GM10266 (cell line): ENCODE measurements at regions not wholly inside any gene's neighbourhood (a gene's known extent, or its start where the extent isn't known, plus 50 kb on each side); places are given as distances from the start of the nearest gene placed in this dataset.

ENCODE experiments used
- DNase-seq: peaks from one replicate; pipeline ENCODE4 v3.0.0; 2012; ENCODE audit errors: extremely low spot score
- TF ChIP-seq, protein P1 (sequence below): IDR thresholded peaks from 2 replicates; pipeline ENCODE4 v1.5.1; 2012; ENCODE audit warnings: mild to moderate bottlenecking, low read depth; ENCODE audit not compliant: control insufficient read depth, insufficient read depth; ENCODE audit errors: missing control alignments

DNA sequence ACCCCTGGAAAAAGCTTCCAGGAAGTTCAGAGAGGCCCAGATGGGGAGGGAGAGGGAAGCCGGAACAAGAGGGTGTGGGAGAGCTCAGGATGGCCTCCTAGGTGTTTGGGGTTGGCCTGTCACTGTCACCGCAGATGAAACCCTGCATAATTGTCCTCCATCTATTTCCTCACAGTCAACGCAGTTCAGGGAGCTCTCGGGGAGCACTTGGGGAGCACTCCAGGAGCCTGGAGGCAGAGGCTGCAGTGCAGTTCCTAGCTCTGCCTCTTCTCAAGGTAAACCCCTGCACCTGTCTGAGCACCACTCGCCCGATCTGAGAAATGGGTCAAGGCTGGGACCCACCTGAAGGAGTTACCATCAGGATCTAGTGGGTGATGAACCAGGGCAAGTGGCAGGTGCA lies 194.6 kb upstream of the LHX5 start:
- no peak for DNase-seq
- TF ChIP-seq, protein P1, sequence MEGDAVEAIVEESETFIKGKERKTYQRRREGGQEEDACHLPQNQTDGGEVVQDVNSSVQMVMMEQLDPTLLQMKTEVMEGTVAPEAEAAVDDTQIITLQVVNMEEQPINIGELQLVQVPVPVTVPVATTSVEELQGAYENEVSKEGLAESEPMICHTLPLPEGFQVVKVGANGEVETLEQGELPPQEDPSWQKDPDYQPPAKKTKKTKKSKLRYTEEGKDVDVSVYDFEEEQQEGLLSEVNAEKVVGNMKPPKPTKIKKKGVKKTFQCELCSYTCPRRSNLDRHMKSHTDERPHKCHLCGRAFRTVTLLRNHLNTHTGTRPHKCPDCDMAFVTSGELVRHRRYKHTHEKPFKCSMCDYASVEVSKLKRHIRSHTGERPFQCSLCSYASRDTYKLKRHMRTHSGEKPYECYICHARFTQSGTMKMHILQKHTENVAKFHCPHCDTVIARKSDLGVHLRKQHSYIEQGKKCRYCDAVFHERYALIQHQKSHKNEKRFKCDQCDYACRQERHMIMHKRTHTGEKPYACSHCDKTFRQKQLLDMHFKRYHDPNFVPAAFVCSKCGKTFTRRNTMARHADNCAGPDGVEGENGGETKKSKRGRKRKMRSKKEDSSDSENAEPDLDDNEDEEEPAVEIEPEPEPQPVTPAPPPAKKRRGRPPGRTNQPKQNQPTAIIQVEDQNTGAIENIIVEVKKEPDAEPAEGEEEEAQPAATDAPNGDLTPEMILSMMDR = no peak

DNA sequence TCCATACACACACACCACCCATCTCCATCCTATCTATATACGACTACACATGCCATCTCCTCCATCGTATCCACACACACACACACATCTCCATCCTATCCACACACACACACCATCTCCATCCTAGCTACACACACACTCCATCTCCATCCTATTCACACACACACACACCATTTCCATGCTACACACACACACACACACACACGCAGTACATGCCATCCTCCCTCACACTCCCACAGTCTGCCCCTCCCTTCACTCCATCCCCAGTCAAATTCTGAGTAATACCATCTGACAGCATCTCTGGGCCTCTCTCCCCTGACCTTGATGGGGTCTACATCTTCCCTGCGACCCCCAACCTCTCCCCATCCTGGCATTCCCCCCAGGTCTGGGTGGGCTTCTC lies 193.8 kb upstream of the LHX5 start:
- no peak for DNase-seq
- TF ChIP-seq, protein P1 = no peak

- DNase-seq = no peak
- TF ChIP-seq, protein P1 = no peak
Observed at GRCh38 chr12:113664224-113664681, 192.6 kb upstream of the LHX5 start.

- DNase-seq = no peak
- TF ChIP-seq, protein P1 = no peak
Observed at GRCh38 chr12:113663396-113663795, 191.7 kb upstream of the LHX5 start.

- no peak for DNase-seq
Observed at GRCh38 chr12:113660936-113661335, 189.3 kb upstream of the LHX5 start.

DNA sequence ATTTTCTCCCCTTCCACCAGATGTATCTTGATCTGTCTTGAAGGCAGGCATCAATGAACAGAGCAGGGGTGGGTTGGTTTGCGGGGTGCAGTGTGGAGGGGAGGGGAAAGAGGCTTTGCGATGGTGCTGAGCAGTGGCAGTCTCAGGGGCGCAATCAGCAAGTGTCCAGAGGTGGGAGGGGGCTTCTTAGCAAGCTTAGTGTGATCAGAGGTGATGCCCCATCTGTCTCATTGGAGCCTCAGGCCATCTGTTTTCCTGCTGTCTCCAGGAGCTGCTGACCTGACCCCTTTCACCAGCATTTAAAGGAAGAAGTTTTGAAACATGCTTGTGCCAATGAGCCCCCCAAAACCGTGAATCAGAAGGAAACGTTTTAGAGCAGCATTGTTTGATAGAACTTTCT lies 187.7 kb upstream of the LHX5 start:
- no peak for DNase-seq
- TF ChIP-seq, protein P1 = no peak

More at GRCh38 chr12:113660936-113661335, 189.3 kb upstream of the LHX5 start:
- TF ChIP-seq, protein P1 = no peak

GRCh38 chr12:113659015-113659414 lies 187.3 kb upstream of the LHX5 start:
- TF ChIP-seq, protein P1 = no peak
- DNase-seq = no peak
